ENCODE measurements at regions not wholly inside any gene's neighbourhood (a gene's known extent, or its start where the extent isn't known, plus 50 kb on each side); places are given as distances from the start of the nearest gene placed in this dataset.

DNA sequence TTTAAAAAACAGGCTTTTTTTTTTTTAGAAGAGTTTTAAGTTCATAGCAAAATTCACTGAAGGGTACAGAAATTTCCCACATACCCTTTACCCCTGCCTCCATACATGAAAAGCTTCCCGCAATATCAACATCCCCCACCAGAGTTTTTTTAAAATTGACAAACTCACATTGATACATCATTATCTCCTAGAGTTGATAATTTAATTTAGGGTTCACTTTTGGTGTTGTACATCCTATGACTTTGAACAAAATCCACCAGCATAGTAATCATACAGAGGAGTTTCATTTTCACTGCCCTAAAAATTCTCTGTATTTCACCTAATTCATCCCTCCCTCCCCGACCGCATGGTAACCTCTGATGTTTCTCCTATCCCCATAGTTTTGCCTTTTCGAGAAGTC lies 53.6 kb upstream of the KCNK2 start:
- Histone ChIP-seq H3K4me1 (ENCODE audit: insufficient read depth, low read length) (no peaks in the 10 kb centered on the region), H3K9me3 (ENCODE audit: low read length) (no peaks in the 10 kb centered on the region), H4K20me1 (ENCODE audit: insufficient read depth, low read length) (no peaks in the 10 kb centered on the region), H3K9ac (ENCODE audit: insufficient read depth, low read depth, low read length) (no peak overlapping the region), H3K27me3 (ENCODE audit: control insufficient read depth in 1 of 2, insufficient read depth in 2 of 2, low read length in 2 of 2) (no peaks in the 10 kb centered on the region), H3K27ac (ENCODE audit: extremely low read length, insufficient read depth, low read length) (no peak overlapping the region), H2AFZ (ENCODE audit: low read length) (no peak overlapping the region), H3K36me3 (replicated peaks in 1 of 2; ENCODE audit: control insufficient read depth in 1 of 2, insufficient read depth in 2 of 2, low read length in 2 of 2) (no peaks in the 10 kb centered on the region), H3K4me3 (replicated peaks in 1 of 3; ENCODE audit: insufficient read depth in 1 of 3, low read depth in 2 of 3, low read length in 3 of 3) (no peak overlapping the region), H3K79me2 (ENCODE audit: insufficient read depth, low read length) (no peaks in the 10 kb centered on the region), H3K4me2 (ENCODE audit: low read depth, low read length) (no peak overlapping the region)
- FAIRE-seq: no peak
- ChIA-PET CTCF (ENCODE audit: low intra/inter-chr PET ratio, low total read pairs) (no interaction called here), POLR2A (no interaction called here)
- intact Hi-C loops (cut with micrococcal nuclease; ENCODE audit: unreplicated experiment) (no loop called here), in situ Hi-C loops (cut with HindIII; ENCODE audit: extremely low pct_ligation_motif_present, low pct_unique_long_range_greater_than_20kb) (no loop called here)
- WGBS (ENCODE audit: low lambda C conversion rate): 52% methylated on average over 4 of the region's 4 CpGs
- DNase-seq (ENCODE audit: low spot score): no peak
- no TSS peak for BruUV-seq (replicated peaks)
- ATAC-seq: no peak
- TF ChIP-seq KDM5B (CRISPR knock-in tag; IDR thresholded peaks at IDR 0.05; ENCODE audit: borderline replicate concordance) (no peak), SMC3 (IDR thresholded peaks at IDR 0.05; ENCODE audit: low read length) (no peak), HOXA9 (CRISPR knock-in tag; IDR thresholded peaks at IDR 0.05; ENCODE audit: borderline replicate concordance) (no peak), ZNF468 (CRISPR knock-in tag; IDR thresholded peaks at IDR 0.05) (no peak), RARG (CRISPR knock-in tag; IDR thresholded peaks at IDR 0.05; ENCODE audit: low read depth) (no peak), SAP130 (CRISPR knock-in tag; IDR thresholded peaks at IDR 0.05; ENCODE audit: low read depth) (no peak), KDM1A (CRISPR knock-in tag; IDR thresholded peaks at IDR 0.05) (no peak), ZNF607 (CRISPR knock-in tag; IDR thresholded peaks at IDR 0.05; ENCODE audit: borderline replicate concordance) (no peak), BRD4 (CRISPR knock-in tag; IDR thresholded peaks at IDR 0.05) (no peak), TP53 (CRISPR knock-in tag; conservative IDR thresholded peaks at IDR 0.05) (no peak), MED1 (CRISPR knock-in tag; IDR thresholded peaks at IDR 0.05) (no peak), ZNF205 (CRISPR knock-in tag; IDR thresholded peaks at IDR 0.05) (no peak), CEBPB (IDR thresholded peaks at IDR 0.05; ENCODE audit: borderline replicate concordance, low read depth, low read length) (no peak)
- TF ChIP-seq, protein P1, sequence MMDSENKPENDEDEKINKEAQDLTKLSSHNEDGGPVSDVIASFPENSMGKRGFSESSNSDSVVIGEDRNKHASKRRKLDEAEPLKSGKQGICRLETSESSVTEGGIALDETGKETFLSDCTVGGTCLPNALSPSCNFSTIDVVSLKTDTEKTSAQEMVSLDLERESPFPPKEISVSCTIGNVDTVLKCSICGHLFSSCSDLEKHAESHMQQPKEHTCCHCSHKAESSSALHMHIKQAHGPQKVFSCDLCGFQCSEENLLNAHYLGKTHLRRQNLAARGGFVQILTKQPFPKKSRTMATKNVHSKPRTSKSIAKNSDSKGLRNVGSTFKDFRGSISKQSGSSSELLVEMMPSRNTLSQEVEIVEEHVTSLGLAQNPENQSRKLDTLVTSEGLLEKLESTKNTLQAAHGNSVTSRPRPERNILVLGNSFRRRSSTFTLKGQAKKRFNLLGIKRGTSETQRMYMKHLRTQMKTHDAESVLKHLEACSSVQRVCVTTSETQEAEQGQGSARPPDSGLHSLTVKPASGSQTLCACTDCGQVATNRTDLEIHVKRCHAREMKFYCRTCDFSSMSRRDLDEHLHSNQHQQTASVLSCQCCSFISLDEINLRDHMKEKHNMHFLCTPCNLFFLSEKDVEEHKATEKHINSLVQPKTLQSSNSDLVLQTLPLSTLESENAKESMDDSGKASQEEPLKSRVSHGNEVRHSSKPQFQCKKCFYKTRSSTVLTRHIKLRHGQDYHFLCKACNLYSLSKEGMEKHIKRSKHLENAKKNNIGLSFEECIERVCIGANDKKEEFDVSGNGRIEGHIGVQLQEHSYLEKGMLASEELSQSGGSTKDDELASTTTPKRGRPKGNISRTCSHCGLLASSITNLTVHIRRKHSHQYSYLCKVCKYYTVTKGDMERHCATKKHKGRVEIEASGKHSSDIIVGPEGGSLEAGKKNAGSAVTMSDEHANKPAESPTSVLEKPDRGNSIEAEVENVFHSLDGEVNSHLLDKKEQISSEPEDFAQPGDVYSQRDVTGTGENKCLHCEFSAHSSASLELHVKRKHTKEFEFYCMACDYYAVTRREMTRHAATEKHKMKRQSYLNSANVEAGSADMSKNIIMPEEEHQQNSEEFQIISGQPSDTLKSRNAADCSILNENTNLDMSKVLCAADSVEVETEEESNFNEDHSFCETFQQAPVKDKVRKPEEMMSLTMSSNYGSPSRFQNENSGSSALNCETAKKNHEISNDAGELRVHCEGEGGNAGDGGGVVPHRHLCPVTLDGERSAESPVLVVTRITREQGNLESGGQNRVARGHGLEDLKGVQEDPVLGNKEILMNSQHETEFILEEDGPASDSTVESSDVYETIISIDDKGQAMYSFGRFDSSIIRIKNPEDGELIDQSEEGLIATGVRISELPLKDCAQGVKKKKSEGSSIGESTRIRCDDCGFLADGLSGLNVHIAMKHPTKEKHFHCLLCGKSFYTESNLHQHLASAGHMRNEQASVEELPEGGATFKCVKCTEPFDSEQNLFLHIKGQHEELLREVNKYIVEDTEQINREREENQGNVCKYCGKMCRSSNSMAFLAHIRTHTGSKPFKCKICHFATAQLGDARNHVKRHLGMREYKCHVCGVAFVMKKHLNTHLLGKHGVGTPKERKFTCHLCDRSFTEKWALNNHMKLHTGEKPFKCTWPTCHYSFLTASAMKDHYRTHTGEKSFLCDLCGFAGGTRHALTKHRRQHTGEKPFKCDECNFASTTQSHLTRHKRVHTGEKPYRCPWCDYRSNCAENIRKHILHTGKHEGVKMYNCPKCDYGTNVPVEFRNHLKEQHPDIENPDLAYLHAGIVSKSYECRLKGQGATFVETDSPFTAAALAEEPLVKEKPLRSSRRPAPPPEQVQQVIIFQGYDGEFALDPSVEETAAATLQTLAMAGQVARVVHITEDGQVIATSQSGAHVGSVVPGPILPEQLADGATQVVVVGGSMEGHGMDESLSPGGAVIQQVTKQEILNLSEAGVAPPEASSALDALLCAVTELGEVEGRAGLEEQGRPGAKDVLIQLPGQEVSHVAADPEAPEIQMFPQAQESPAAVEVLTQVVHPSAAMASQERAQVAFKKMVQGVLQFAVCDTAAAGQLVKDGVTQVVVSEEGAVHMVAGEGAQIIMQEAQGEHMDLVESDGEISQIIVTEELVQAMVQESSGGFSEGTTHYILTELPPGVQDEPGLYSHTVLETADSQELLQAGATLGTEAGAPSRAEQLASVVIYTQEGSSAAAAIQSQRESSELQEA (CRISPR knock-in tag; IDR thresholded peaks at IDR 0.05; ENCODE audit: not compliant biosample characterization): no peak

Data from HepG2 (cell line).